Smooth muscle cell (in vitro differentiated cells): ENCODE measurements at regions not wholly inside any gene's neighbourhood (a gene's known extent, or its start where the extent isn't known, plus 50 kb on each side); places are given as distances from the start of the nearest gene placed in this dataset.

Experiments used
- DNase-seq: peaks from one replicate; lab custom pipeline; 2025; ENCODE audit not compliant: unreplicated experiment; lab: John Stamatoyannopoulos, UW
- H2AFZ ChIP-seq: fragments of 200-600 bp; sonication (generic); 2 replicates; pipeline ENCODE4 v1.6.0; 2016; ENCODE audit warnings: antibody characterized with exemption, low read depth, mild to moderate bottlenecking
- H3F3A ChIP-seq: fragments of 200-600 bp; sonication (generic); 2 replicates; pipeline ENCODE4 v1.6.0; 2017; ENCODE audit warnings: antibody characterized with exemption, low read depth
- H3K27ac ChIP-seq: fragments of 200-600 bp; sonication (generic); 2 replicates; pipeline ENCODE4 v1.5.1; 2016; ENCODE audit warnings: low read depth, mild to moderate bottlenecking
- H3K27me3 ChIP-seq: fragments of 200-600 bp; sonication (generic); 2 replicates; pipeline ENCODE4 v1.6.1; 2016; ENCODE audit warnings: low read depth, mild to moderate bottlenecking
- H3K36me3 ChIP-seq: fragments of 200-600 bp; sonication (generic); 2 replicates; pipeline ENCODE4 v1.5.1; 2016; ENCODE audit warnings: low read depth
- H3K4me1 ChIP-seq: fragments of 200-600 bp; sonication (generic); 2 replicates; pipeline ENCODE4 v1.5.1; 2016; ENCODE audit warnings: low read depth
- H3K4me2 ChIP-seq: fragments of 200-600 bp; sonication (generic); 2 replicates; pipeline ENCODE4 v1.6.0; 2016; ENCODE audit warnings: mild to moderate bottlenecking
- H3K4me3 ChIP-seq: fragments of 200-600 bp; sonication (generic); 2 replicates; pipeline ENCODE4 v1.5.1; 2016; ENCODE audit warnings: mild to moderate bottlenecking
- H3K79me2 ChIP-seq: fragments of 200-600 bp; sonication (generic); 2 replicates; pipeline ENCODE4 v1.6.0; 2016; ENCODE audit warnings: low read depth, mild to moderate bottlenecking
- H3K9ac ChIP-seq: fragments of 200-600 bp; sonication (generic); 2 replicates; pipeline ENCODE4 v1.6.0; 2016; ENCODE audit warnings: low read depth
- H3K9me3 ChIP-seq: fragments of 200-600 bp; sonication (generic); replicated peaks from 2 replicates; pipeline ENCODE4 v1.5.1; 2016; ENCODE audit warnings: low read depth
- H4K20me1 ChIP-seq: fragments of 200-600 bp; sonication (generic); 2 replicates; pipeline ENCODE4 v1.6.0; 2016; ENCODE audit warnings: low read depth
- CTCF ChIP-seq: fragments of 200-600 bp; sonication (generic); IDR thresholded peaks from 2 replicates; pipeline ENCODE4 v1.5.1; 2017; ENCODE audit warnings: borderline replicate concordance, mild to moderate bottlenecking, antibody characterized with exemption; ENCODE audit not compliant: insufficient read depth, poor library complexity, severe bottlenecking
- WGBS: methylation state at CpG from one replicate; pipeline ENCODE4 v1.1.7; 2016; ENCODE audit warnings: low lambda C conversion rate; 5-methylcytosine and 5-hydroxymethylcytosine counted together

GRCh38 chr6:137417396-137417795 lies 76.8 kb downstream of the OLIG3 start:
- Histone ChIP-seq H3K4me1 (peaks cover 13% of the 10 kb centered on the region), H3K27me3 (no peaks in the 10 kb centered on the region), H3K79me2 (no peaks in the 10 kb centered on the region), H2AFZ (no peak overlapping the region), H4K20me1 (no peaks in the 10 kb centered on the region), H3K27ac (no peak overlapping the region), H3K4me3 (no peak overlapping the region), H3F3A (no peaks in the 10 kb centered on the region), H3K4me2 (no peak overlapping the region), H3K9me3 (no peaks in the 10 kb centered on the region), H3K36me3 (no peaks in the 10 kb centered on the region), H3K9ac (no peak overlapping the region)
- WGBS: 79% methylated on average over 2 of the region's 2 CpGs
- TF ChIP-seq CTCF: no peak
- DNase-seq: no peak

DNA sequence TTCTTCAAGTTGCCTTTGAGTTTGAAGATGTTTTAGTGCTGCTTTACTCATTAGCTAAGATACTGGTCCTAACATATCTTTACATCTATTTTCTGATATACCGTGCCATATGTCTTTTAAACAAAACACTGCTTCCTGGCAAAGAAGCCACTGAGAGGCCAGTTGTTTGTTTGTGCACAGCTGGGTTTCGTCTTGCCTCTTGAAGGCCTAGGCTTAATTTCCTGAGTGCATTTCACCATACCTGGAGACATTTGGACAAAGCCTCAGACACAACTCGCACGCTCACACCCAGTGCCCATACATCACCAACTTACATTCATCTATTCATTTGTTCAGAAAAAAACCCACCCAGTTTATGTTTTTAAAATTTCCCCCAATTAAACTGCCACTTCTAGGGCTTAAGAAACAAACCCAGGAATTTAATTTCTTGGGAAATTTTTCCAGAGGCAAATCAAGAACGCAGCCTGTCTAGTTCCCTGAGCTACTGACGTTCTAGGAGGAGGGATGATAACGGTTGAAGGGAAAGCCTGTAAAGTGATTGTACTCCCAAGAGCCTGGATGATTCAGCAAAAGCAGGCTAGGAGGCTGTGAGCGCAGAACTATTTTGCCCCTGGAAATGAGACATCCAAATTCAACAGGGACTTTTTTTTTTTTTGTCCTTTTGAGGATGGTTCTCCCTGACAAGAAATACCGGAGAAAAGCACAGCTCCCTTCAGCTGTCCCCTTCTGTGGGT lies 77.7 kb downstream of the OLIG3 start:
- no peaks in the 10 kb centered on the region for H4K20me1 ChIP-seq
- no peaks in the 10 kb centered on the region for H3K27me3 ChIP-seq
- H3K27ac ChIP-seq: peak overlapping the region; percentile 27
- H3K4me1 ChIP-seq: peaks cover 13% of the 10 kb centered on the region
- no peaks in the 10 kb centered on the region for H3F3A ChIP-seq
- no peak for DNase-seq
- peak overlapping the region; percentile 37 for H3K4me2 ChIP-seq
- H3K9me3 ChIP-seq: no peaks in the 10 kb centered on the region
- H3K9ac ChIP-seq: no peak overlapping the region
- no peak overlapping the region for H3K4me3 ChIP-seq
- TF ChIP-seq CTCF: no peak
- H3K36me3 ChIP-seq: no peaks in the 10 kb centered on the region
- H3K79me2 ChIP-seq: no peaks in the 10 kb centered on the region
- 47% methylated on average over 9 of the region's 9 CpGs for WGBS
- no peak overlapping the region for H2AFZ ChIP-seq

GRCh38 chr6:137415834-137416190 lies 78.4 kb downstream of the OLIG3 start:
- Histone ChIP-seq H3K36me3 (no peaks in the 10 kb centered on the region), H3K4me2 (no peak overlapping the region), H4K20me1 (no peaks in the 10 kb centered on the region), H3K27ac (no peak overlapping the region), H3K79me2 (no peaks in the 10 kb centered on the region), H3K4me1 (peaks cover 13% of the 10 kb centered on the region), H2AFZ (no peak overlapping the region), H3K27me3 (peaks cover 2% of the 10 kb centered on the region), H3F3A (no peaks in the 10 kb centered on the region), H3K9me3 (no peaks in the 10 kb centered on the region), H3K4me3 (peak overlapping the region; percentile 51), H3K9ac (no peak overlapping the region)
- no peak for TF ChIP-seq CTCF
- no peak for DNase-seq
- WGBS: 32% methylated on average over 5 of the region's 5 CpGs

DNA sequence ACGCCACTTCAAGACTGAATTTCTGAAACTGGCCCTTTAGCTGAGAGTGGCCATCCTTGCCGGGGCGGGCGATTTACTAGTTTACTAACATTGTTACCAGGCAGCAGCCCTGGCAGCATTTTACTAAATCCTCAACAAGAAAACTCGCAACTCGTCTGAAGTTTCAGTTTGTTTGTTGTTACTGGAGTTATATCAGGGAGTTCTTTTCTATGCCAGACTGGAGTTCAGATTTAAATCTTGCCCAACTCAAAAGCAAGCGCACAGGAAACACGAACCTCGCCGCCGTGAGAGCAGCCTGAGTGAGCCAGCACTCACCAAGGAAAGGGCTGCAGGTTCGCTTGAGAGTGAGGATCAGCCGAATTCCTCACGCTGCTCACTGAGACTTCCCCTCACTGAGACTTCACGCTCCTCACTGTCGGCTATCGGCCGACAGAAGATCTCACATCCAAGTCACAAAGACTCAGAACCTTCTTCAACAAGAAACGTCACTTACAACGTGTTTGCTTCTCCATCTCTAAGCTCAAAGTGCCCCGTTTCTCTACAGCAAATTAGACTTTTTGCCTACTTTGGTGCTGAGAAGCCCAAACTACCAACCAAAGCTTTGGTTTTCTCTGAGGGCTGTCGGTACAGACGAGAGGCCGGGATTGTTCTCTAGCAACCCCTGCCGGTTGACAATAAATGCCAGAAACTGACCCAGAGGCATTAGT lies 78.9 kb downstream of the OLIG3 start:
- H3K27ac ChIP-seq: peak overlapping the region; percentile 24
- peak overlapping the region; percentile 40 for H3K9ac ChIP-seq
- DNase-seq: peak; percentile 21
- no peaks in the 10 kb centered on the region for H3K9me3 ChIP-seq
- H3K27me3 ChIP-seq: peaks cover 8% of the 10 kb centered on the region
- peak overlapping the region; percentile 67 for H2AFZ ChIP-seq
- H3K36me3 ChIP-seq: no peaks in the 10 kb centered on the region
- WGBS: 11% methylated on average over 25 of the region's 25 CpGs
- peak overlapping the region; percentile 51 for H3K4me3 ChIP-seq
- H3K79me2 ChIP-seq: no peaks in the 10 kb centered on the region
- H3K4me1 ChIP-seq: peaks cover 13% of the 10 kb centered on the region
- H4K20me1 ChIP-seq: no peaks in the 10 kb centered on the region
- peak overlapping the region; percentile 81 for H3K4me2 ChIP-seq
- H3F3A ChIP-seq: no peaks in the 10 kb centered on the region
- peak; percentile 65 for TF ChIP-seq CTCF
